ENCODE measurements at regions not wholly inside any gene's neighbourhood (a gene's known extent, or its start where the extent isn't known, plus 50 kb on each side); places are given as distances from the start of the nearest gene placed in this dataset.

- TF ChIP-seq, protein P1, sequence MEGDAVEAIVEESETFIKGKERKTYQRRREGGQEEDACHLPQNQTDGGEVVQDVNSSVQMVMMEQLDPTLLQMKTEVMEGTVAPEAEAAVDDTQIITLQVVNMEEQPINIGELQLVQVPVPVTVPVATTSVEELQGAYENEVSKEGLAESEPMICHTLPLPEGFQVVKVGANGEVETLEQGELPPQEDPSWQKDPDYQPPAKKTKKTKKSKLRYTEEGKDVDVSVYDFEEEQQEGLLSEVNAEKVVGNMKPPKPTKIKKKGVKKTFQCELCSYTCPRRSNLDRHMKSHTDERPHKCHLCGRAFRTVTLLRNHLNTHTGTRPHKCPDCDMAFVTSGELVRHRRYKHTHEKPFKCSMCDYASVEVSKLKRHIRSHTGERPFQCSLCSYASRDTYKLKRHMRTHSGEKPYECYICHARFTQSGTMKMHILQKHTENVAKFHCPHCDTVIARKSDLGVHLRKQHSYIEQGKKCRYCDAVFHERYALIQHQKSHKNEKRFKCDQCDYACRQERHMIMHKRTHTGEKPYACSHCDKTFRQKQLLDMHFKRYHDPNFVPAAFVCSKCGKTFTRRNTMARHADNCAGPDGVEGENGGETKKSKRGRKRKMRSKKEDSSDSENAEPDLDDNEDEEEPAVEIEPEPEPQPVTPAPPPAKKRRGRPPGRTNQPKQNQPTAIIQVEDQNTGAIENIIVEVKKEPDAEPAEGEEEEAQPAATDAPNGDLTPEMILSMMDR (tag by site-specific recombination; IDR thresholded peaks at IDR 0.05), result no peak
- no peak for TF ChIP-seq ZNF202 (tag by site-specific recombination; IDR thresholded peaks at IDR 0.05; ENCODE audit: borderline replicate concordance)
- no peak for TF ChIP-seq OSR2 (tag by site-specific recombination; IDR thresholded peaks at IDR 0.05)
- no peak for TF ChIP-seq ZNF138 (tag by site-specific recombination; IDR thresholded peaks at IDR 0.05; ENCODE audit: borderline replicate concordance)
These were observed 94.0 kb downstream of the ACTL7B start (continued) for GRCh38 chr9:108761655-108762347.

DNA sequence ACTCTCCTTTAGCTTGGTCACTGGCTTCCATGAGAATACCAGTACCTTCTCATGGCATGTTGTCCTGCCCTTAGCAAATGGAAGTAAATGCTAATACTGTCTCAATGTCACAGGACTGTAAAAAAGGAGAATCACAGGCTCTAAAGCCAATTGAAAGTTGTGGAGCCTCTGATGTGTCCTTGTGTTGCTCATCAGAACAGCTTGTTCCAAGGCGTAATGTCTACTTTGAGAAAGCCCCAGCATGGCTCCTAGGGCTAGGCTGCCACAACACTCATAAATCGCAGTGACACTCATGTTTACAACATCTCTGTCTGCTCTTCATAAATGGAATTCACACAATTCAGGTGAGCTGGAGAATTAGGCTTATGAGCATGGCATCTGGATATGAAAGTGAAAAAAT lies 94.9 kb downstream of the ACTL7B start:
- Histone ChIP-seq H3K36me3 (ENCODE audit: control insufficient read depth in 2 of 2, insufficient read depth in 1 of 2, low read length in 2 of 2) (no peaks in the 10 kb centered on the region), H3K4me1 (ENCODE audit: control insufficient read depth, insufficient read depth, low read length) (no peaks in the 10 kb centered on the region), H3K9me3 (ENCODE audit: control insufficient read depth, insufficient read depth, low read depth, low read length) (no peaks in the 10 kb centered on the region), H3K4me3 (ENCODE audit: low read depth, low read length) (no peak overlapping the region), H3K27ac (ENCODE audit: extremely low read depth, low read depth, low read length) (no peak overlapping the region)
- no peak for TF ChIP-seq ZNF114 (tag by site-specific recombination; IDR thresholded peaks at IDR 0.05)
- TF ChIP-seq ZNF202 (tag by site-specific recombination; IDR thresholded peaks at IDR 0.05; ENCODE audit: borderline replicate concordance), result no peak
- no peak for TF ChIP-seq ZNF660 (tag by site-specific recombination; IDR thresholded peaks at IDR 0.05)
- no peak for TF ChIP-seq ZNF37A (tag by site-specific recombination; IDR thresholded peaks at IDR 0.05)
- TF ChIP-seq ZBTB48 (tag by site-specific recombination; IDR thresholded peaks at IDR 0.05), result no peak
- no peak for TF ChIP-seq IKZF3 (tag by site-specific recombination; IDR thresholded peaks at IDR 0.05)
- no peak for TF ChIP-seq ZNF510 (tag by site-specific recombination; IDR thresholded peaks at IDR 0.05; ENCODE audit: insufficient replicate concordance)
- TF ChIP-seq SETDB1 (IDR thresholded peaks at IDR 0.05; ENCODE audit: insufficient read length, low read length), result no peak
- no peak for TF ChIP-seq WT1 (tag by site-specific recombination; IDR thresholded peaks at IDR 0.05)
- TF ChIP-seq, protein P2, sequence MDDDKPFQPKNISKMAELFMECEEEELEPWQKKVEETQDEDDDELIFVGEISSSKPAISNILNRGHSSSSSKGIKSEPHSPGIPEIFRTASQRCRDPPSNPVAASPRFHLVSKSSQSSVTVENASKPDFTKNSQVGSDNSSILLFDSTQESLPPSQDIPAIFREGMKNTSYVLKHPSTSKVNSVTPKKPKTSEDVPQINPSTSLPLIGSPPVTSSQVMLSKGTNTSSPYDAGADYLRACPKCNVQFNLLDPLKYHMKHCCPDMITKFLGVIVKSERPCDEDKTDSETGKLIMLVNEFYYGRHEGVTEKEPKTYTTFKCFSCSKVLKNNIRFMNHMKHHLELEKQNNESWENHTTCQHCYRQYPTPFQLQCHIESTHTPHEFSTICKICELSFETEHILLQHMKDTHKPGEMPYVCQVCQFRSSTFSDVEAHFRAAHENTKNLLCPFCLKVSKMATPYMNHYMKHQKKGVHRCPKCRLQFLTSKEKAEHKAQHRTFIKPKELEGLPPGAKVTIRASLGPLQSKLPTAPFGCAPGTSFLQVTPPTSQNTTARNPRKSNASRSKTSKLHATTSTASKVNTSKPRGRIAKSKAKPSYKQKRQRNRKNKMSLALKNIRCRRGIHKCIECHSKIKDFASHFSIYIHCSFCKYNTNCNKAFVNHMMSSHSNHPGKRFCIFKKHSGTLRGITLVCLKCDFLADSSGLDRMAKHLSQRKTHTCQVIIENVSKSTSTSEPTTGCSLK (tag by site-specific recombination; IDR thresholded peaks at IDR 0.05), result no peak
- no peak for TF ChIP-seq ZNF473 (tag by site-specific recombination; IDR thresholded peaks at IDR 0.05)
- TF ChIP-seq ZNF16 (tag by site-specific recombination; IDR thresholded peaks at IDR 0.05; ENCODE audit: low read depth), result no peak
- TF ChIP-seq ZNF624 (tag by site-specific recombination; IDR thresholded peaks at IDR 0.05), result no peak
- TF ChIP-seq EGR2 (tag by site-specific recombination; IDR thresholded peaks at IDR 0.05; ENCODE audit: low read depth), result no peak
- no peak for TF ChIP-seq GLI4 (tag by site-specific recombination; IDR thresholded peaks at IDR 0.05)
- TF ChIP-seq ZNF24 (tag by site-specific recombination; IDR thresholded peaks at IDR 0.05), result no peak
- no peak for TF ChIP-seq ZNF394 (tag by site-specific recombination; IDR thresholded peaks at IDR 0.05; ENCODE audit: borderline replicate concordance)
- POLR2A ChIA-PET, result no interaction called here
- CTCF ChIA-PET, result interaction anchor here (0.6 to 3.9 kb wide), 21 partner anchors 9 to 1338 kb away, joined by 3 to 27 read pairs (median 4); no protein-coding TSS in a partner anchor

DNA sequence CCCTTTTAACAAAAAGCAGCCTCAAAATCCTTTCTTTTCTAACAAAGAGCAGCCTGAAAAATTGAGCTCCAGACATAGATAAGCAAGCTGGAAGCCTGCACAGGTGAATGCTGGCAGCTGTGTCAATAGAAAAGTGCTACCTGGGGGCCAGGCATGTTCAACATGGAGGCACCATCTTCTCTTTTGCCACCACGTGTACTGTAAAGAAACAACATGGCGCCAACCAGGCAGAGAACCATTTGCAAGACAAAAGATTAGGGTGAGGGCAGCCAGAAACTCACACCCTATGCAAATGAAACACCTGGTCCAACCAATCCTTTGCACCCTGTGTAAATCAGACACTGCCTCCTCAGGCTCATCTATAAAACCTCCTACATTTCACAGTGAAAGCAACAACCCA lies 96.0 kb downstream of the ACTL7B start:
- CTCF ChIA-PET, result interaction anchor here (0.6 to 3.9 kb wide), 6 partner anchors 15 to 1335 kb away, joined by 3 to 27 read pairs (median 7); no protein-coding TSS in a partner anchor

More for the DNA sequence above, 96.0 kb downstream of the ACTL7B start:
- H3K36me3 ChIP-seq (ENCODE audit: control insufficient read depth in 2 of 2, insufficient read depth in 1 of 2, low read length in 2 of 2), result no peaks in the 10 kb centered on the region
- no peaks in the 10 kb centered on the region for H3K9me3 ChIP-seq (ENCODE audit: control insufficient read depth, insufficient read depth, low read depth, low read length)
- TF ChIP-seq HIC1 (tag by site-specific recombination; IDR thresholded peaks at IDR 0.05) (no peak), KLF10 (tag by site-specific recombination; IDR thresholded peaks at IDR 0.05) (no peak)
- no peak overlapping the region for H3K4me3 ChIP-seq (ENCODE audit: low read depth, low read length)
- no peaks in the 10 kb centered on the region for H3K4me1 ChIP-seq (ENCODE audit: control insufficient read depth, insufficient read depth, low read length)
- POLR2A ChIA-PET, result no interaction called here
- H3K27ac ChIP-seq (ENCODE audit: extremely low read depth, low read depth, low read length), result no peak overlapping the region
